Mesodermal cell (in vitro differentiated cells): ENCODE measurements at regions not wholly inside any gene's neighbourhood (a gene's known extent, or its start where the extent isn't known, plus 50 kb on each side); places are given as distances from the start of the nearest gene placed in this dataset.

ENCODE experiments used
- H3K27ac ChIP-seq: 2 replicates; pipeline ENCODE4 v1.7.0; 2013; ENCODE audit warnings: mild to moderate bottlenecking, low read depth, low read length, moderate library complexity; ENCODE audit not compliant: severe bottlenecking
- H3K36me3 ChIP-seq: 2 replicates; pipeline ENCODE4 v1.7.1; 2013; ENCODE audit warnings: mild to moderate bottlenecking, low read length, moderate library complexity; ENCODE audit not compliant: control insufficient read depth, insufficient read depth
- H3K4me1 ChIP-seq: one replicate; pipeline ENCODE4 v1.7.1; 2013; ENCODE audit warnings: mild to moderate bottlenecking, low read length; ENCODE audit not compliant: insufficient read depth, control insufficient read depth, poor library complexity, severe bottlenecking
- H3K4me3 ChIP-seq: 2 replicates; pipeline ENCODE4 v1.7.0; 2013; ENCODE audit warnings: low read length, control low read depth, mild to moderate bottlenecking; ENCODE audit not compliant: insufficient read depth, poor library complexity, severe bottlenecking; ENCODE audit errors: extremely low read depth
- H3K9me3 ChIP-seq: 2 replicates; pipeline ENCODE4 v1.7.1; 2013; ENCODE audit warnings: mild to moderate bottlenecking, low read length, moderate library complexity; ENCODE audit not compliant: control insufficient read depth
- WGBS, 2 experiments: methylation state at CpG; one replicate each; pipeline ENCODE4 v1.1.5; 2013; ENCODE audit warnings: missing lambda C conversion rate in 2 of 2; ENCODE audit not compliant: insufficient coverage in 2 of 2; 5-methylcytosine and 5-hydroxymethylcytosine counted together

DNA sequence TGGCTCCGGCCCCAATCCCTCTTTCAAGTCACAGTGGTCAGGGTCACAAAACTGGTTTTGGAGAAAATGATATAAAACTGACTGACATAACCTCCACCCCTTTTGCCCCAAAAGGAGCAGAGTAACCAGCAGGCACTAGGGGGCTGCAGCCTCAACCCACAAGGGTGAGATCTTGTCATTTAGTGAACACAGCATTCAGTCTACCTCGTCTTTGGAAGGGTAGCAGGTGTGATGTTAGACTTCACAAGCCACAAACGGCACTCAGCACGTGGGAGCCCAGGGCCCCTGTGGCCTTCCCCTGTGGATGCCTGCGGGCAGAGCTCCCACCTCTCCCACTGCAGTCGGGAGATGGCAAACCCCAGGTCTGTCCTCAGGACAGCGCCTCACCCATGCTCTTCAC lies 372.1 kb upstream of the MYT1L start:
- H3K9me3 ChIP-seq: no peaks in the 10 kb centered on the region
- no peaks in the 10 kb centered on the region for H3K36me3 ChIP-seq
- no peaks in the 10 kb centered on the region for H3K4me1 ChIP-seq
- 91 to 93% methylated on average over 5 to 6 of the region's 7 CpGs for WGBS, 2 experiments
- H3K4me3 ChIP-seq: no peak overlapping the region
- no peak overlapping the region for H3K27ac ChIP-seq

GRCh38 chr2:2702385-2702784 lies 371.3 kb upstream of the MYT1L start:
- no peak overlapping the region for H3K4me3 ChIP-seq
- H3K9me3 ChIP-seq: no peaks in the 10 kb centered on the region
- 82 to 84% methylated on average over 7 to 8 of the region's 9 CpGs for WGBS, 2 experiments
- no peaks in the 10 kb centered on the region for H3K4me1 ChIP-seq
- no peak overlapping the region for H3K27ac ChIP-seq
- H3K36me3 ChIP-seq: no peaks in the 10 kb centered on the region

DNA sequence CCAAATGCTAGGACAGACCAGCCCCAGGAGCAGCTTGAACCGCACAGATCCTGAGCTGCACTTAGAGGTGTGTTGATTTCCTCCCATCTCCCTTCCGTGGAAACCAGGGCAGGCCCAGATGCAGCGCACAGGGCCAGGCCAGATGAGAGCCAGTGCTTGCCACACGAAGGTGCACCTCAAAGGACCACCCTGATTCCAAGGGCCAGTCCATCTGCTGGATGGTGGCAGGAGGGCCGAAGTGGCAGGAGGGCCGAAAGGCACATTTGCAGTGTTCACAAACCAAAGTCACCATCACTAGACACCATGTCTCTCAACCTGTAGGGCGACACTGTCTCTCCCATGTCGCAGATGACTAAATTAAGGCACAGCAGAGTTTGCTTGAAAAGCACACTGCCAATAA lies 370.7 kb upstream of the MYT1L start:
- Histone ChIP-seq H3K9me3 (no peaks in the 10 kb centered on the region), H3K4me3 (no peak overlapping the region), H3K27ac (no peak overlapping the region), H3K4me1 (no peaks in the 10 kb centered on the region), H3K36me3 (no peaks in the 10 kb centered on the region)
- 82 to 89% methylated on average over 5 to 8 of the region's 8 CpGs for WGBS, 2 experiments

DNA sequence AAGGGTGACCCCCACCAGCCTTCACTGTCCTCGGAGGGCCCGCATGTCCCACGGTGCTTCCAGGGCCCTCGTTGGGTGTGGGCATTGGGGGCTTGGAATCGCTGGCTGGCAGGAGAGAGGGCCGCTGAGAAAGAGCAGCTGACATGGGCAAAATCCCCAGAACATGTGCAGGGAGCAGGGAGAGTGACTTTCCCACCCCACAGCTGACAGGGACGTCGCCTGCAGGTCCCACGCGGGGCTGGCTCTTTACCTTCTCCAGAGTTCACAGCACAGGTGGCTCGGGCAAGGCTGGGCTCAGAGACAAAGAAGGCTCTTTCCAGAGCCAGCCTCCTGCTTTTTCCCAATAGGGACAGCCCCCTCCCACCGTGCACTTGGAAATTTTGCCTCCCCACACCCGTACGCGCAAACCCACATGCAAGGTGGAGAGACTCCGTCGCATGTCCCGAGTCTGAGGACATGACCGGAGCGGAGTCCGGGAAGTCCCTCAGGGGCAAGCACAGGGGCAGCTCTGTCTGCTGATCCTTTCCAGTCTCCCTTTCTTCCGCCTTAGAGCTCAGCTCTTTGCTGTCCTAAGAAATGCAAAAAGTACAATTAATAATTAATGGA lies 370.2 kb upstream of the MYT1L start:
- WGBS, 2 experiments: 87 to 95% methylated on average over 14 to 21 of the region's 22 CpGs
- Histone ChIP-seq H3K27ac (no peak overlapping the region), H3K36me3 (no peaks in the 10 kb centered on the region), H3K4me1 (no peaks in the 10 kb centered on the region), H3K9me3 (no peaks in the 10 kb centered on the region), H3K4me3 (no peak overlapping the region)

- 51 to 54% methylated on average over 3 to 9 of the region's 9 CpGs for WGBS, 2 experiments
- Histone ChIP-seq H3K9me3 (no peaks in the 10 kb centered on the region), H3K27ac (no peak overlapping the region), H3K4me3 (no peak overlapping the region), H3K36me3 (no peaks in the 10 kb centered on the region), H3K4me1 (no peaks in the 10 kb centered on the region)
These were observed 368.0 kb upstream of the MYT1L start for GRCh38 chr2:2699121-2699505.

- no peak overlapping the region for H3K27ac ChIP-seq
- WGBS, 2 experiments: 83 to 88% methylated on average over 20 to 22 of the region's 24 CpGs
These were observed 367.4 kb upstream of the MYT1L start for GRCh38 chr2:2698182-2699120.

DNA sequence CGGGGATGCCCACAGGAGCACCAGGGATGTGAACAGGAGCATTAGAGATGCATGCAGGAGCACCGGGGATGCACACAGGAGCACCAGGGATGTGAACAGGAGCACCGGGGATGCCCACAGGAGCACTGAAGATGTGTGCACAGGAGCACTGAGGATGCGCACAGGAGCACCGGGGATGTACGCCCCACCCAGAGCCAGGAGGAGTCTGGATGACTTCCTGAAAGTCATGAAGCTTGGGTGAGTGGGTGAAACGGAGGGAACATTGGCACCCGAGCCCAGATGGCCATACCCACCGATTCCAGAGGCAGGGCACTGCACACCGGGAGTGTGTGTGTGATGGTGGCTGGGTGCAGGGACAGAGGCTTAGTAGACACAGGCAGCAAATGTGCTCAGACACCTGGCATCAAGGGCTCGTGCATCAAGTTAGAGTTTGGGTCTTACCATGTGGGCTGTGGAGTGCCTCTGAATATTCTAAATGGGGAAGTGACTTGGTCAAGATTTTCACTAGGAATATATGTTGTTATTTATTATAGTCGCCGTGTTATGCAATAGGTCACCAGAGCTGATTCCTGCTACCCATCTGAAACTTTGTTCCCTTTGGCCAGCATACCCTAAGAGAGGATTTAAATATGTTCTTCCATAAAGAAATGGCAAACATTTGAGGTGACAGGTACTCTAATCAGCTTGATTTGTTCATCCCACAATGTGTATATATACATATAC lies 365.8 kb upstream of the MYT1L start:
- 86 to 91% methylated on average over 10 to 11 of the region's 13 CpGs for WGBS, 2 experiments
- H3K9me3 ChIP-seq: no peaks in the 10 kb centered on the region
- no peak overlapping the region for H3K27ac ChIP-seq
- H3K36me3 ChIP-seq: no peaks in the 10 kb centered on the region
- no peaks in the 10 kb centered on the region for H3K4me1 ChIP-seq
- no peak overlapping the region for H3K4me3 ChIP-seq

More at GRCh38 chr2:2698182-2699120, 367.4 kb upstream of the MYT1L start:
- no peaks in the 10 kb centered on the region for H3K36me3 ChIP-seq
- H3K4me3 ChIP-seq: no peak overlapping the region
- H3K9me3 ChIP-seq: no peaks in the 10 kb centered on the region
- H3K4me1 ChIP-seq: no peaks in the 10 kb centered on the region

- H3K9me3 ChIP-seq: no peaks in the 10 kb centered on the region
- H3K4me1 ChIP-seq: no peaks in the 10 kb centered on the region
- no peaks in the 10 kb centered on the region for H3K36me3 ChIP-seq
- no peak overlapping the region for H3K27ac ChIP-seq
- no peak overlapping the region for H3K4me3 ChIP-seq
- 90 to 91% methylated on average over 5 of the region's 5 CpGs for WGBS, 2 experiments
These were observed 365.2 kb upstream of the MYT1L start for GRCh38 chr2:2696325-2696724.

- H3K27ac ChIP-seq: no peak overlapping the region
- no peak overlapping the region for H3K4me3 ChIP-seq
- H3K36me3 ChIP-seq: no peaks in the 10 kb centered on the region
- H3K4me1 ChIP-seq: no peaks in the 10 kb centered on the region
- WGBS, 2 experiments: 73 to 83% methylated on average over 10 to 11 of the region's 13 CpGs
- no peaks in the 10 kb centered on the region for H3K9me3 ChIP-seq
These were observed 363.7 kb upstream of the MYT1L start for GRCh38 chr2:2694746-2695145.

- Histone ChIP-seq H3K36me3 (no peaks in the 10 kb centered on the region), H3K27ac (no peak overlapping the region), H3K9me3 (no peaks in the 10 kb centered on the region), H3K4me3 (no peak overlapping the region), H3K4me1 (no peaks in the 10 kb centered on the region)
- 91 to 94% methylated on average over 11 to 16 of the region's 21 CpGs for WGBS, 2 experiments
These were observed 361.7 kb upstream of the MYT1L start for GRCh38 chr2:2692599-2693389.
